HG02840 (cell line): ENCODE measurements at regions not wholly inside any gene's neighbourhood (a gene's known extent, or its start where the extent isn't known, plus 50 kb on each side); places are given as distances from the start of the nearest gene placed in this dataset.
A peak's percentile ranks its signal among the peaks of the same experiment; 100 is the strongest.

Experiments
- ATAC-seq: cut with Tn5 transposase; IDR thresholded peaks from one replicate; pipeline ENCODE4 v1.9.1; 2021; ENCODE audit warnings: mild to moderate bottlenecking, moderate library complexity, moderate number of reproducible peaks; ENCODE audit not compliant: unreplicated experiment, low FRiP score

GRCh38 chr9:89554307-89555035 is 50.3 kb upstream of the GADD45G start:
- ATAC-seq, result no peak

GRCh38 chr9:89553451-89554010 is 51.3 kb upstream of the GADD45G start:
- no peak for ATAC-seq

GRCh38 chr9:89550346-89550927 is 52.5 kb upstream of the SEMA4D start:
- ATAC-seq, result no peak

GRCh38 chr9:89549031-89549644 is 51.2 kb upstream of the SEMA4D start:
- peak; percentile 75 for ATAC-seq

GRCh38 chr9:89548071-89548638 is 50.2 kb upstream of the SEMA4D start:
- ATAC-seq, result no peak
